Endothelial cell (in vitro differentiated cells): ENCODE measurements at regions not wholly inside any gene's neighbourhood (a gene's known extent, or its start where the extent isn't known, plus 50 kb on each side); places are given as distances from the start of the nearest gene placed in this dataset.

ENCODE experiments used
- DNase-seq: peaks from one replicate; pipeline ENCODE4 v3.0.0; 2021; ENCODE audit warnings: low spot score
- H3K27ac Mint-ChIP-seq: one replicate; pipeline ENCODE4 v1.8.0; 2021; ENCODE audit warnings: mixed read lengths, inconsistent platforms; ENCODE audit not compliant: unreplicated experiment
- H3K27me3 Mint-ChIP-seq: one replicate; pipeline ENCODE4 v1.8.0; 2021; ENCODE audit warnings: mild to moderate bottlenecking, moderate library complexity, mixed read lengths, inconsistent platforms; ENCODE audit not compliant: unreplicated experiment
- H3K36me3 Mint-ChIP-seq: one replicate; pipeline ENCODE4 v1.8.0; 2021; ENCODE audit warnings: mild to moderate bottlenecking, low read depth, mixed read lengths, inconsistent platforms; ENCODE audit not compliant: unreplicated experiment
- H3K4me1 Mint-ChIP-seq: one replicate; pipeline ENCODE4 v1.8.0; 2021; ENCODE audit warnings: mild to moderate bottlenecking, mixed read lengths, inconsistent platforms; ENCODE audit not compliant: unreplicated experiment
- H3K4me3 Mint-ChIP-seq: one replicate; pipeline ENCODE4 v1.8.0; 2021; ENCODE audit warnings: mild to moderate bottlenecking, mixed read lengths, inconsistent platforms; ENCODE audit not compliant: unreplicated experiment
- H3K9me3 Mint-ChIP-seq: one replicate; pipeline ENCODE4 v1.8.0; 2021; ENCODE audit warnings: mixed read lengths, inconsistent platforms; ENCODE audit not compliant: unreplicated experiment
- CTCF ChIP-seq: fragments of 200-600 bp; sonication (generic); IDR thresholded peaks from one replicate; pipeline ENCODE4 v1.5.0; 2021; ENCODE audit warnings: antibody characterized with exemption; ENCODE audit not compliant: unreplicated experiment

- H3K27ac Mint-ChIP-seq: no peak overlapping the region
- H3K4me1 Mint-ChIP-seq: peaks cover 7% of the 10 kb centered on the region
- no peak overlapping the region for H3K4me3 Mint-ChIP-seq
- DNase-seq: no peak
- H3K27me3 Mint-ChIP-seq: peaks cover 5% of the 10 kb centered on the region
- no peak for TF ChIP-seq CTCF
- H3K9me3 Mint-ChIP-seq: no peaks in the 10 kb centered on the region
- H3K36me3 Mint-ChIP-seq: no peaks in the 10 kb centered on the region
Observed at GRCh38 chr15:89421219-89421618, 75.2 kb downstream of the RHCG start.

- Mint-ChIP-seq H3K36me3 (no peaks in the 10 kb centered on the region), H3K9me3 (no peaks in the 10 kb centered on the region), H3K27ac (no peak overlapping the region), H3K4me3 (no peak overlapping the region), H3K4me1 (peaks cover 7% of the 10 kb centered on the region), H3K27me3 (peaks cover 5% of the 10 kb centered on the region)
- TF ChIP-seq CTCF: no peak
- peak; percentile 84 for DNase-seq
Observed at GRCh38 chr15:89419370-89419984, 76.9 kb downstream of the RHCG start.

GRCh38 chr15:89417206-89417725, 79.1 kb downstream of the RHCG start:
- no peak for TF ChIP-seq CTCF
- Mint-ChIP-seq H3K27ac (no peak overlapping the region), H3K4me1 (peaks cover under 1% of the 10 kb centered on the region), H3K9me3 (no peaks in the 10 kb centered on the region), H3K36me3 (peaks cover 2% of the 10 kb centered on the region), H3K4me3 (no peak overlapping the region), H3K27me3 (peaks cover 8% of the 10 kb centered on the region)
- no peak for DNase-seq

- Mint-ChIP-seq H3K9me3 (no peaks in the 10 kb centered on the region), H3K36me3 (peaks cover 4% of the 10 kb centered on the region), H3K4me1 (peaks cover 3% of the 10 kb centered on the region), H3K4me3 (no peak overlapping the region), H3K27ac (no peak overlapping the region), H3K27me3 (peaks cover 16% of the 10 kb centered on the region)
- peak; percentile 100 for TF ChIP-seq CTCF
- peak; percentile 94 for DNase-seq
Observed at GRCh38 chr15:89416339-89417183, 79.8 kb downstream of the RHCG start.

- Mint-ChIP-seq H3K27ac (no peak overlapping the region), H3K27me3 (peaks cover 16% of the 10 kb centered on the region), H3K36me3 (peaks cover 4% of the 10 kb centered on the region), H3K4me1 (peaks cover 3% of the 10 kb centered on the region), H3K9me3 (no peaks in the 10 kb centered on the region), H3K4me3 (no peak overlapping the region)
- no peak for DNase-seq
- no peak for TF ChIP-seq CTCF
Observed at GRCh38 chr15:89414571-89414970, 79.9 kb upstream of the POLG start.
